A172 (cell line): ENCODE measurements at regions not wholly inside any gene's neighbourhood (a gene's known extent, or its start where the extent isn't known, plus 50 kb on each side); places are given as distances from the start of the nearest gene placed in this dataset.
"Not testable (repeated sequence)": the region's sequence is repeated elsewhere in the genome, so short reads cannot be mapped to it uniquely, and the experiment has no call there.

Experiments used
- DNase-seq: peaks from one replicate; pipeline ENCODE4 v3.0.0-alpha.2; 2015; ENCODE audit warnings: low spot score

GRCh38 chr3:191646242-191646641 is 185.3 kb downstream of the PYDC2 start:
- DNase-seq: no peak

GRCh38 chr3:191648787-191649186 is 187.8 kb downstream of the PYDC2 start:
- DNase-seq: no peak

GRCh38 chr3:191649626-191650025 is 188.7 kb downstream of the PYDC2 start:
- DNase-seq: no peak

DNA sequence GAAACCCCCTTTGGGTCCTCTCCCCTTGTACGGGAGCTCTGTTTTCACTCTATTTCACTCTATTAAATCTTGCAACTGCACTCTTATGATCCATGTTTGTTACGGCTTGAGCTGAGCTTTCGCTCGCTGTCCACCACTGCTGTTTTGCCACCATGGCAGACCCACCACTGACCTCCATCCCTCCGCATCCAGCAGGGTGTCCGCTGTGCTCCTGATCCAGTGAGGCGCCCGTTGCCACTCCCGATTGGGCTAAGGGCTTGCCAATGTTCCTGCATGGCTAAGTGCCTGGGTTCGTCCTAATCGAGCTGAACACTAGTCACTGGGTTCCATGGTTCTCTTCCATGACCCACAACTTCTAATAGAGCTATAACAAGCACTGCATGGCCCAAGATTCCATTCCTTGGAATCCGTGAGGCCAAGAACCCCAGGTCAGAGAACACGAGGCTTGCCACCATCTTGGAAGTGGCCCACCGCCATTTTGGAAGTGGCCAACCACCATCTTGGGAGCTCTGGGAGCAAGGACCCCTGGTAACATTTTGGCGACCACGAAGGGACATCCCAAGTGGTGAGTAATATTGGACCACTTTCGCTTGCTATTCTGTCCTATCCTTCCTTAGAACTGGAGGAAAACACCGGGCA is 197.9 kb downstream of the PYDC2 start:
- not testable (repeated sequence) for DNase-seq

DNA sequence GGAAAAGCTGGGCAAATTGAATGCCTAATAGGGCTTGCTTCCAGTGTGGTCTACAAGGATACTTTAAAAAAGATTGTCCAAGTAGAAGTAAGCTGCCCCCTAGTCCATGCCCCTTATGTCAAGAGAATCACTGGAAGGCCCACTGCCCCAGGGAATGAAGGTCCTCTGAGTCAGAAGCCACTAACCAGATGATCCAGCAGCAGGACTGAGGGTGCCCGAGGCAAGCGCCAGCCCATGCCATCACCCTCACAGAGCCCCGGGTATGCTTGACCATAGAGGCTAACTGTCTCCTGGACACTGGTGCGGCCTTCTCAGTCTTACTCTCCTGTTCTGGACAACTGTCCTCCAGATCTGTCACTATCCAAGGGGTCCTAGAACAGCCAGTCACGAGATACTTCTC is 201.2 kb downstream of the PYDC2 start:
- not testable (repeated sequence) for DNase-seq

- DNase-seq: no peak
Measured at GRCh38 chr3:191680989-191681597, 220.1 kb downstream of the PYDC2 start.

DNA sequence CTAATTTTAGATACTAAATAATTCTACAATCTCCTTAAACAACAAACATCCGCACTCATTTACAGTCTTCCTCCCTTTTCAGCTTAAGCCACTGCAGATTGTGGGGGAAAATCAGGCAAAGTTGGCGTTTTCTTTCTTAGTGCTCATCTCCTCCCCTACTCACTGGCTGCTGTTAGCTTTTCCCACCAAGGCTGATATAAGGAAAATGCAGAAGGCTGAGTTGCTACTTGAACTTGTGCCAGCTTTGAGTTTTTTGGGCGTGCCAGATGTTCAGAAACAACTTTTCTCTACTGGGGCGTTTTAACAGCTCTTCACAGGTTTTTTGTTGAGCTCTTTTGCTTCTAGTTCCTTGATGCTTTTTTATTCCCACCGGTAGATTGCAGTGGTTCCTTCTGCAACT is 222.0 kb downstream of the PYDC2 start:
- no peak for DNase-seq

GRCh38 chr3:191686626-191687025 is 225.7 kb downstream of the PYDC2 start:
- DNase-seq: no peak

GRCh38 chr3:191688756-191689433 is 227.9 kb downstream of the PYDC2 start:
- no peak for DNase-seq

DNA sequence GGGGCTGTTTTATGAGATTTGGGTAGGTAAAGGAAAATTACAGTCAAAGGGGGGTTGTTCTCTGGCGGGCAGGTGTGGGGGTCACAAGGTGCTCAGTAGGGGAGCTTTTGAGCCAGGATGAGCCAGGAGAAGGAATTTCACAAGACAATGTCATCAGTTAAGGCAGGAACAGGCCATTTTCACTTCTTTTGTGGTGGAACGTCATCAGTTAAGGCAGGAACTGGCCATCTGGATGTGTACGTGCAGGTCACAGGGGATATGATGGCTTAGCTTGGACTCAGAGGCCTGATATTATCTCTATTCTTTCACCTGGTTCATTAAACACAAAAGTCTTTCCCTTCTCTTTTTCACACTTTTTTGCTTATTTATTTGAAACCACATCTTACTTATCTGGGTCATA is 230.2 kb downstream of the PYDC2 start:
- not testable (repeated sequence) for DNase-seq

GRCh38 chr3:191695131-191695814 is 234.3 kb downstream of the PYDC2 start:
- DNase-seq: no peak

DNA sequence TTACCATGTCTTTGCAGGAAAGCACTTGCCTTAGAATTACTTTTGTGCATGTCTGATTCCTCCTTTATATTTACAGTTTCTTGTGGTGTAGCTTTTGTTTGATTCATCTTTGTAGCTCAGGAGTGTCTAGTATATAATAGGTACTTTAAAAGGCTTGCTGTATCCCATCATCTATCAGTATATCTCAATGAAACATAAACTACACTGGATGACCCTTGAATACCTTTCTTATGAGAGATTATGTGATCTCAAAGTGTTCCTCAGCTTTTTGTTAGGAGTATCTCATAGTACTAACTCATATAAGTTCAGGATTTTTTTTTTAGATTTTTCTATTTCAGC is 234.8 kb downstream of the PYDC2 start:
- DNase-seq: no peak

DNA sequence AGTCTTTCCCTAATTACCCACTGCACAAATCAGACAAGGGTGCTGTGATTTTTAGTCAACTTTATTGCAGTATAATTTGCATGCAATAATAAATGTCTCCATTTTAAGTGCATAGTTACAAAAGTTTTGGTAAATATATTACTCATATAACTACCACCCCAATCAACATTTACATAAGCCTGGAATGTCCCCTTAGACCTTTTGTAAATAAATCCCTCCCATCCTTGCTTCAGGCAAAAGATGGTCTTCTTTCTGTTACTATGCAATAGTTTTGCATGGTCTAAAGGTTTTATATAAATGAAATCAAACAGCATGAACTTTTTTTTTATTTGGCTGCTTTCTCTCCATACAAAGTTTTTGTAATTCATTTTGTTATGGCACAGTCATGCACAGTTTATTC is 235.4 kb downstream of the PYDC2 start:
- DNase-seq: no peak

DNA sequence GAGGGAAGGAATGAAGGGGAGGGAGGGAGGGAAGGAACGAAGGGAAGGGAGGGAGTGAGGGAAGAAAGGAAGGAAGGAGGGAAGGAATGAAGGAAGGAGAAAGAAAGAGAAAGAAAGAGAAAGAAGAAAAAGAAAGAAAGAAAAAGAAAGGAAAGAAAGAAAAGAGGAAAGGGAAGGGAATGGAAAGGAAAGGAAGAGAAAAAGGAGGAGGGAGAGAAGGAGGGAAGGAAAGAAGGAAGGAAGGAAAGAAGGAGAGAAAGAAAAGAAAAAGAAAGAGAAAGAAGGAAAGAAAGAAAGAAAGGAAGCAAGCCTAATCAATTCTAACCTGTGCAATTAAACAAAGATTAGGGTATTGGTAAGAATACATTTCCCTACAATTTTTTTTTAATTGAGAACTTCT is 238.6 kb downstream of the PYDC2 start:
- DNase-seq: no peak

GRCh38 chr3:191702121-191702520 is 241.2 kb downstream of the PYDC2 start:
- no peak for DNase-seq

- no peak for DNase-seq
Measured at GRCh38 chr3:191707817-191708216, 246.9 kb downstream of the PYDC2 start.

DNA sequence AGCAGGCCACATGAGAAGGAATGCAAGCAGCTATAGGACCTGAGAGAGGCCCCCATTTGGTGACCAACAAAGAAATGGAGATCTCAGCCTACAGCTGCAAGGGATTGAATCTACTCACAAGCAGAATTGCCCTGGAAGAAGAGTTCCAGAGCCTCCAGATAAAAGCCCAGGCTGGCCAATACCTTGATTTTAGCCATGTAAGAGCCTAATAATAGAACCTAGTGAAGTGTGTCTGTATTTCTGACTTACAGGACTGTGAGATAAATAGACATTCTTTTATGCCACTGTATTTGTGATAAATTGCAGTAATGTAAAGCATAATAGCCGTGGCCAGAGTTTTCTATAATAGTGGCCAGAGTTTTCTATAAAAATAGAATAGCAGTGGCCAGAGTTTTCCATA is 254.6 kb downstream of the PYDC2 start:
- no peak for DNase-seq

GRCh38 chr3:191721390-191721861 is 260.5 kb downstream of the PYDC2 start:
- peak; percentile 16 for DNase-seq

- DNase-seq: no peak
Measured at GRCh38 chr3:191721990-191722389, 261.0 kb downstream of the PYDC2 start.

DNA sequence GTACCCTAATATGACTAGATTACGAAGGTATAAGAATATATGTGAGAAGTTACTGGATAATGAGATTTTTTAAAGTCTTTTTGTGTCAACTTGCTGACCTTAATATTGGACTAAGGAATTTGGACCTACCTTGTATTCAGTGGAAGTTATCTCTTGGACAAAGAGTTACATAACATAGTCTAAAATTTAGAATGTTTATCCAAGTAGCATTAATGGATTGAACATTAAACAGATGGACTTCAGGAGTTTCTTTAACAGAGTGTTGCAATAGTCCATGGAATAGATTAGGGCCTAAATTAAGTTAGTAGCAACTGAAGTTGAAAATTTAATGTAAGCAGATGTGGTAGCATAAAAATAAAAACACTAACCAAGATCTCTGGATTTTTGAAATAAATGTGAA is 266.4 kb downstream of the PYDC2 start:
- no peak for DNase-seq

GRCh38 chr3:191728186-191728585 is 267.2 kb downstream of the PYDC2 start:
- DNase-seq: no peak

DNA sequence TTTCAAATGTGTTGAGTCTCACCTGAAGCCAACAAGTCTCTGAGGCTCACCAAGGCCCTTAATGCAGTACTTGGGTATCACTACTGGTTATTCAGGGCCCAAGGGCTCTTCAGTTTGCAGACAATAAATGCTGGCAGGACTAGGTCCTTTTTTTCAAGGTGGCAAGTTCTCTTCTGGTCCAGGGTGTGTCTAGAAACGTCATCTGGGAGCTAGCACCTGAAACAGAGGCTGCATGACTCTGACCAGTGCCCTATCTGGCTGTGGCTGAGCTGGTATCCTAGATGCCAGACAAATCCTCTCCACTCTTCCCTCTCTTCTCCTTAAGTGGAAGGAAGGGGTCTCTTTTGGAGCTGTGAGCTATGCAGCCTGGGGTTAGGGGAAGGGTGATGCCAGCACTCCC is 276.8 kb downstream of the PYDC2 start:
- DNase-seq: no peak

DNA sequence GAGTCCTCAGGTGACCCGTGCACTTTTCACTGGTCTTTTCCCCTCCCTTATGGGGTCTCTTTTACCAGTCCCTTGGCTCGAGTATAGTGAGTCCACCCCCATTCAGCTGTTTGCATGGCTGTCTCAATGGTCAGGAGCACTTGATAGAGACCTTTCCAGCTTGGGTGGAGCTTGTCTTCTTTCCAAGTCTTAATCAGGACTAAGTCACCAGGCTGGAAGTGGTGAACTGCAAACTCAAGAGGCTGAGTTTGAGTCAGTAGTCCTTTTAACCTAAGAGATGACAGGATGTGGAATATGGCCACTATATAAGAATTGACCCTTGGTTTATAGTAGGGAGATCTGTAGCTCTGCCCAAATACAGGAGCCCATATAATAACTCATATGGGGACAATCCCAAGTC is 279.7 kb downstream of the PYDC2 start:
- peak; percentile 18 for DNase-seq
